ENCODE measurements at regions not wholly inside any gene's neighbourhood (a gene's known extent, or its start where the extent isn't known, plus 50 kb on each side); places are given as distances from the start of the nearest gene placed in this dataset.
"Not testable (repeated sequence)": the region's sequence is repeated elsewhere in the genome, so short reads cannot be mapped to it uniquely, and the experiment has no call there.

DNA sequence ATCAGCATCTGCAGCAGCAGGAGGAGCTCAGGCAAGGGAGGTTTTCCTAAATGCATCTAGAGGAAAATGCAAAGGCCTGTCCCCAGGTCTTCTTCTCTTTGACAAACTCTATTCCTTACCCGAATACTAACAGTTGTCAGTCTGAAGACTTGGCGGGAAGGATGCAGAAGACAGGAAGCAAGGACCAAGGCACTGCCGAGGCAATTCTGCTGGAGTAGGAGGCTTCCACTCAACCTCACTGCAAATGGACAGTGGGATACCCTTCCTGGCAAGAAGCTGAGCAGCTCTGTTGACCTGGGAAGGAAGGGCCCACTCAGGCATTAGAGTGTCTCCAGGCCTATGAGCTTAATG lies 373.0 kb downstream of the CCSER2 start:
- no peak for DNase-seq (ENCODE audit: low spot score)

DNA sequence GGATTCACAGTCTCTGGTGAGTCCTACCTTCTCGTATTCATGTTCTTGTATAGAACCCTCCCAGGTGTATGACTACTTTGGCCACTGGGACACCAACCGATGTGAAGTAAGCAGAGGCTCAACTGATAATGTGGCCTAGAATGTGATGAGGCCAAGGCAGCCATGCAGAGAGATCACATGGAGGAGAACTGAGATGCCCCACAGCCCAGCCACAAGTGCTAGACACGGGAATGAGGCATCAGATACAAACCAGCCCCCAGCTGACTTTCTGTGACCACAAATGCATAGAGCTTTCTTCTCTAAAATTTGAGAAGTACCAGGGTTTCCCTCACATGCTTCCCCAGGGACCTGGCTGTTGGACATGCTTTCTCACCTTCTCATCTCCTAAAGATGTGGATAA lies 375.7 kb downstream of the CCSER2 start:
- no peak for DNase-seq (ENCODE audit: low spot score)

DNA sequence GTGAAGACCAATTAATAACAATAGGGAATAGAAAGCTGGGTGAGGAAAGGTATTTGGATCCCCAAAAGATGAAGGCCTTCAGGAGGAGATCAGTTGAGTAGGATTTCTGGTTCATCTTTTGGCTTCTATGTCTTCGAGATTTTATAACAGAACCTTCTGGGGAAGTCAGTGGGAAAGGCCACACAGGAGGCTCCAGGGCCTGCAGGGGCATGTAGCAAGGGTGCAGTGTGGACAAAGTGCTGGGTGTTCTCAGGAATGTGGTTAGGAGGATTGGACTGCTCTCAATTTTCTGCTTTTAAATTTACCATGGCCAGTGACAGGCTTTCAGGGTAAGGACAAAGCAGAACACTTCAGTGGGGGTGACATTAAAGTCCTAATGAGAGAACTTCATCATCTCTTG lies 378.0 kb downstream of the CCSER2 start:
- DNase-seq (ENCODE audit: low spot score): no peak

DNA sequence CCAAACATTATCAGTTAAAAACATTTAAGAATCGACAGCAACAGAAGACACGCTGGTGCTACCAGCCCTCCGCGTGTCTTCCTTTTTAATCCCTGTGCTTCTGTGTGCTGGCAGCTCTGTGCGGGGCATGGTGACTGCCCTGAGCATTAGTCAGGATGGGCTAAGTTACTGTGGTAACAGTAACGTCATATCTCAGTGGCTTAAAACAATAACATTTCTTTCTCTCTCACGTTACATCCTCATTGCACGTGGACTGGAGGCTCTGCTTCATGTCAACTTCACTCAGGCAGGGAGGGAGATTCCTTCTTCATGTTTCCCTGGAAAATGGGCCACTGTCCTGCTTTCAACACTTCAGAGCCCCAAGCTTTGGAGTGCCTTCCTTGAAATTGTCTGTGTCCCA lies 378.5 kb downstream of the CCSER2 start:
- DNase-seq (ENCODE audit: low spot score): no peak

DNA sequence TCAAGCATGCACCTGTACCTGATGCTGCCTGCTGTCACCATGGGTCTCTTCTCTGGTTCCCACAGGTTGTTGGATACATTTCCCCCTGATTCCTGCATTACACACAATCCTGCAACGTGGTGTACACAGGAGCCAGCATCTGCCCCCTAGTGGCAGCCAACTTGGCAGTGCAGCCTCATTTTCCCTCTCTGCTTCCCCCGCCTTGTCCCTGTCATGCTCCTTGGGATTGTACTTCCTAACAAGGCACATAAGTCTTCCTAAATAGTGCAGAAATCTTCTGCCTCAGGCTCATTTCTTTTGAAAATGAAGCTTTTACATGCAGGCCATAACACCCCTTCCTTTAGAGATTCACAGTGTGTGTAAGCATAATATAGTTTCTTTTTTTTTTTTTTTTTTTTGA lies 387.5 kb downstream of the CCSER2 start:
- DNase-seq (ENCODE audit: low spot score): no peak

DNA sequence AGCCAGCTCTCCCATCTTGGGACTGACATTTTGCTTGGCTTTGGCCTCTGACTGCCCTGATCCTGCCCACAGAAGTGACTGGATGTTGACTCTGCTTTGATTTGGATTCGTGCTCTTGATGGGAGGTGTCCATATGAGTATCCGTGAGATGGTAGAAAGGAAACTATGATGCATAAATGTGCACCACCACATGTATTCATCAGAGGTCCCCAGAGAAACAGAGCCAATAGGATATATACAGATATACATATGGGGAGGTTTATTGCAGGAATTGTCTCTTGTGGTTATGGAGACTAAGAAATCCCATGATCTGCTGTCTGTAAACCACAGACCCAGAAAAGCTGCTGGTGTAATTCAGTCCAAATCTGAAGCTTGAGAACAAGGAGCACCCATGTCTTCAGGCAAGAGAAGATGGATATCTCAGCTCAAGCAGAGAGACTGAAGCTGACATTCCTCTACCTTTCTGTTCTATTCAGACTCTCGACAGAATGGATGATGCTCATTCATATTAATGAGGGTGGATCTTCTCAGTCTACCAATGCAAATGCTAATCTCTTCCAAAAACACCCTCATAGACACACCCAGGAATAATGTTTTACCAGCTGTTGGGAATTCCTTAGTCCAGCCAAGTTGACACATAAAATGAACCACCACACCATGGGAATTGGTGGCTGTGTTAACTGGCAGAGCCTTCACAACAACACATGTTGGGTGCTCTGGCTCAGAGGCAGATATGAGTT lies 390.7 kb downstream of the CCSER2 start:
- no peak for DNase-seq (ENCODE audit: low spot score)

DNA sequence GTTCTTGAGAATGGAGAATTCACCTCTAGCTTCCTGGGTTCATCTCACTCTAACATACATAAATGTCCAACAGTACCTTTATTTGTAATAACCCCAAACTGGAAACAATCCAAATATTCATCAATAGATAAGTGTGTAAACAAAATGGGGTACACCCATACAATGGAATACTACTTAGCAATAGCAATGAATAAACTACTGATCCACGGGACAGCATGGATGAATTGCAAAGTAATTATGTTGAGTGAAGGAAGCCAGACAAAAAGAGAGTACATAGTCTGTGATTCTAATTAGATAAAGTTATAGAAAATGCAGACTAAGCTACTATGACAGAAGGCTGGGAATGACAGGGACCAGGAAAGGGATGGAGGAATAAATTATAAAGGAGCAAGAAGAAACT lies 391.3 kb downstream of the CCSER2 start:
- no peak for DNase-seq (ENCODE audit: low spot score)

DNA sequence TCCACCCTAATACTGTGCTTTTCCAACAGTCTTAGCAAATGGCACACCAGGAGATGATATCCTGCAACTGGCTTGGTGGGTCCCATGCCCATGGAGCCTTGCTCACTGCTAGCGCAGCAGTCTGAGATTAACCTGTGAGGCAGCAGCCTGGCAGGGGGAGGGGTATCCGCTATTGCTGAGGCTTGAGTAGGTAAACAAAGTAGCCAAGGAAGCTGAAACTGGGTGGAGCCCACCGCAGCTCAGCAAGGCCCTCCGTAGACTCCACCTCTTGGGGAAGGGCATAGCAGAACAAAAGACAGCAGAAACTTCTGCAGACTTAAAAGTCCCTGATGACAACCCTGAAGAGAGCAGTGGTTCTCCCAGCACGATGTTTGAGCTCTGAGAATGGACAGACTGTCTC lies 399.0 kb downstream of the CCSER2 start:
- DNase-seq (ENCODE audit: low spot score): no peak

DNA sequence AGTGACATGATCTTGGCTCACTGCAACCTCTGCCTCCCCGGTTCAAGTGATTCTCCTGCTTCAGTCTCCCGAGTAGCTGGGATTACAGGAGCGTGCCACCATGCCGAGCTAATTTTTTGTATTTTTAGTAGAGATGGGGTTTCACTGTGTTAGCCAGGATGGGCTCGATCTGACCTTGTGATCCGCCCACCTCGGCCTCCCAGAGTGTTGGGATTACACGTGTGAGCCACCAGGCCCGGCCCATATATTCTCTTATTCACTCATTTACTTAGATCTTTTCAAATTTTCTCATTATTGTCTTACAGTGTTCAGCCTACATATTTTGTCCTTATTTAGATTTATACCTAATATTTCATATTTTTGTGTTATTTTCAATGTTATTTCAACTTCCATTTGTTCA lies 410.7 kb downstream of the CCSER2 start:
- DNase-seq (ENCODE audit: low spot score): not testable (repeated sequence)

DNA sequence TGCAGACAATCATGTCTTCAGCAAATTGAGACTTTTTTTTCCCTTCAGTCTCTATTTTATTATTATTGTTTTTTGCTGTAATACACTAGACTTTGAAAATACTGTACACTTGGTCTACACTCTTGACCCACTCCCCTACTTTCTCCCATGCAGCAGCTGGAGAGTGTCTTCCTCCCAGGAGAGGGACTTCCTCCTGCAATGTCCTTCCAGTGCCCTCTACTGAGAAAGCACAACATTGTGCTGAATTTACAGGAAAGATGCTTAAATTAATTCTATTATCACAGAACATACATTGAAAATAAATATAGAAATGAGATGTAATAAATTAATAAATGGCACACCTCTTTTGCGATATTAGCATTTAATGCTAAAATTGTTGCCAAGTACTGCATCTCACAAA lies 411.3 kb downstream of the CCSER2 start:
- no peak for DNase-seq (ENCODE audit: low spot score)

DNA sequence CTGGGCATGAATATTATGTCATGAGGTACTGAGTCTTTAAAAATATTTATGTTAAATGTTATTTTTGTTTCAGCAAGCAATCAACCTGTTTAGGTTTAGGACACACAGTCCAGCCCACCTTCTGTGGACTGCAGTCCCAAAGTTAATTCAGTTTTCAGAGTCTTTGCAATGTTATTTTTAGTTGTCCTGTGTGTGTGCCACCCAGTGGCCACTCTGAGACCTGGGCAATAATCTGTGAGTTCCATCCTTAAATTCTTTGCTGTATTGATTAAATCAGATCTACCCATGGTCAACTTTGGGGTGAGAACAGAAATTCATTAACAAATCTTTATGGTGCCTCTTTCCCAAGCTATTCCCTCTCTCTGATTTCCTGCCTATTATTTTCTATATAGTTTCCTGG lies 415.1 kb downstream of the CCSER2 start:
- DNase-seq (ENCODE audit: low spot score): no peak

DNA sequence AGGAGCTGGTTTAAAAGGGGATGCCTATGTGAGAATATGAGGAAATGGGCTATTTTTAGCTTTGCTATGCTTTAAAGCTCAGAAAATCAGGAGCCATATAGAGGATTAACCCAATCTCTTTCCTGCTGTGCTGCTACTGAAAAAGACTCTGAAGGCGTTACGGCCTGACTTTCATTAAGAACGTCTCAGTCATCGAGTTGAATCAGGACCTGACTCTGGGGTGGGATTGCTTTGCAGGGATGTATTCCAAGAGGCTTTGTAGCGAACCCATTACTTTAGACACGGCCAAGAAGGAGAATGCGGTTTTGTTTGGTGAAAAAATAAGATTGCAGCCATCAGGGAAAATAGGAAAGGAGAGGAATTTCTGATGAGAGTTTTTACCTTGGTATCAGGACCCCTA lies 426.9 kb downstream of the CCSER2 start:
- DNase-seq (ENCODE audit: low spot score): no peak

DNA sequence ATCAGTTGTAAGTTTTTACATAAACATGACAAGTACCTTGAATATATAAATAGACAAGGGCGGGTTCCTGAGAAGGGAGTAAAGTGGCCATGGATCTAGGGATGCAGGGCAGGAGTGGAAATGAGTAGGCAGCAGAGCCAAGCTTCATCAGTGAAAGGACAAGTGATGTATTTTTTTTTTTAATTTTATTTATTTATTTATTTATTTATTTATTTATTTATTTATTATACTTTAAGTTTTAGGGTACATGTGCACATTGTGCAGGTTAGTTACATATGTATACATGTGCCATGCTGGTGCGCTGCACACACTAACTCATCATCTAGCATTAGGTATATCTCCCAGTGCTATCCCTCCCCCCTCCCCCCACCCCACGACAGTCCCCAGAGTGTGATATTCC lies 428.3 kb downstream of the CCSER2 start:
- DNase-seq (ENCODE audit: low spot score): not testable (repeated sequence)

DNA sequence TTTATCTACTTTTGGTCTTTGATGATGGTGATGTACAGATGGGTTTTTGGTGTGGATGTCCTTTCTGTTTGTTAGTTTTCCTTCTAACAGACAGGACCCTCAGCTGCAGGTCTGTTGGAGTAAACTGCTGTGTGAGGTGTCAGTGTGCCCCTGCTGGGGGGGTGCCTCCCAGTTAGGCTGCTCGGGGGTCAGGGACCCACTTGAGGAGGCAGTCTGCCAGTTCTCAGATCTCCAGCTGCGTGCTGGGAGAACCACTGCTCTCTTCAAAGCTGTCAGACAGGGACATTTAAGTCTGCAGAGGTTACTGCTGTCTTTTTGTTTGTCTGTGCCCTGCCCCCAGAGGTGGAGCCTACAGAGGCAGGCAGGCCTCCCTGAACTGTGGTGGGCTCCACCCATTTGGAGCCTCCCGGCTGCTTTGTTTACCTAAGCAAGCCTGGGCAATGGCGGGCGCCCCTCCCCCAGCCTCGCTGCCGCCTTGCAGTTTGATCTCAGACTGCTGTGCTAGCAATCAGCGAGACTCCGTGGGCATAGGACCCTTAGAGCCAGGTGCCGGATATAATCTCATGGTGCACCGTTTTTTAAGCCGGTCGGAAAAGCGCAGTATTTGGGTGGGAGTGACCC lies 433.7 kb downstream of the CCSER2 start:
- not testable (repeated sequence) for DNase-seq (ENCODE audit: low spot score)

DNA sequence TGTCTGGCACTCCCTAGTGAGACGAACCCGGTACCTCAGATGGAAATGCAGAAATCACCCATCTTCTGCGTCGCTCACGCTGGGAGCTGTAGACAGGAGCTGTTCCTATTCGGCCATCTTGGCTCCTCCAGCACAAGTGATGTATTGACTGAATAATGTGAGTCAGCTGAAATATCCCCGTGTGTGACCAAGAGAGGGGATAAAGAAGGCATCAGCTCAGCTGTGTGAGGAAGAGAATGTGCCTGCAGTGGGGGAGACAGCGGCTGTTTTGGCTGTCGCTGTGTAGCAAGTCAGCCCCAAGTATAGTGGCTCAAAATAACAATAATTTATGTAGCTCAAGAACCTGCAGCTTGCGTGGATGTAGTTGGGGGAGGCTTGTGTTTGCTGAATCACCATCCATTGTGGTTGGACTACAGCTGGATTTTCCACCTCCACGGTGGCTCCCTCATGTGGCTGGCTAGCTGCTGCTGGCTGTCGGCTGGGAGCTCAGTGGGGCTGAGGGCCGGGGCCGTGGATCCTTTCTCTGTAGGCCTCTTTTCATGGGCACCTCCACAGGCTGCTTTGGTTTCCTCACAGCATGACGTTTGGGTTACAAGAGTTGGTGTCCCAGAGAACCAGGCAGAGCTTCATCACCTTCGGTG lies 434.5 kb downstream of the CCSER2 start:
- DNase-seq (ENCODE audit: low spot score): no peak

DNA sequence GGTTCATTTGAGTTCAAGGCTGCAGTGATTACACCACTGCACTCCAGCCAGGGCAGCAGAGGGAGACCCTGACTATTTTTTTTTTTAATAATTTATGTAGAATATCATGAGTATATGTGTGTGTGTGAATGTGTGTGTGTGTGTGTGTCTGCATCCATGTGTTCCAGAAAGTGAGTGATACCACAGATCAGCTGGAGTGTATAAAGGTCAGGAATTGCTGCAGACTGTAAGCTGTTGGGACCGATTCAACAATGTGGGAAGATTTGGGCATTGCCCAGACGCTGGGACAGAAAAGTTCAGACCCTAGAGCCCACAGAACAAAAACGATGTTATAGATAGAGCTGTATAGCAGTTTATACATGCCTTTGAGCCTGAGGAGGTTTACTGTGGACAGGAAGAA lies 435.6 kb downstream of the CCSER2 start:
- no peak for DNase-seq (ENCODE audit: low spot score)

DNA sequence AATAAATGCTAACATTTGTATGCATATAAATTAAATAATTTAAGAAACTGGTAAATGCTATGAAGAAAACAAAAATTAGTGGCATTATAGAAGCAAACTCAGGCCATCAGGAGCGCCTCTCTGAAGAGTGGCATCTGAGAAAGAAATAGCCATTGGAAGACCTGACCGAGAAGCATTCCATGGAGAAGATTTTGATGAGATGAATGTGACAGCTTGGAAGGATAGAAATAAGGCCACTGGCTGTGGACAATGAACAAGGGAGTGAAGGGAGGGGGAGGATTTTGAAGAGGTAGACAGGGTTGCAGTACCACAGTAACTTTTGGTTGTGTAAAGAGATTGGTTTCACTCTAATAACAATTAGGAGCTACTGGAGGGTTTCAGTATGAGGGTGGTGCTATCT lies 436.7 kb downstream of the CCSER2 start:
- no peak for DNase-seq (ENCODE audit: low spot score)

DNA sequence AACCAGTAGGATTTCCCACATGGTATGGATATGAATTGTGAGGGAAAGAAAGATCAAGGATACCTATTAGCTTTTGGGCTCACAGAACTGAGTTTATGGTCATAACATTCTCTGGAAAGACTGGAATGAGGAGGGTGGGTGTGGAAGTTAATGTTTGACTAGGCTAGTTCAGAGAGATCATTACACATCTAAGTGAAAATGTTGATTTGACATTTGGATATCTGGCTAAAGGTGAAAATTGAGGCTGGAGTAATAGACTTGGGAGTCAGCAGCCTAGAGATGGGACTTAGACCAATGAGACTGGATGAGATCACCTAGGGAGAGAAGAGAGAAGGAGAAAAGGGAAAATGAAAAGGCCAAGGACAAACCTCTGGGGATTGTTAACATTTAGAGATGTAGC lies 437.3 kb downstream of the CCSER2 start:
- no peak for DNase-seq (ENCODE audit: low spot score)

DNA sequence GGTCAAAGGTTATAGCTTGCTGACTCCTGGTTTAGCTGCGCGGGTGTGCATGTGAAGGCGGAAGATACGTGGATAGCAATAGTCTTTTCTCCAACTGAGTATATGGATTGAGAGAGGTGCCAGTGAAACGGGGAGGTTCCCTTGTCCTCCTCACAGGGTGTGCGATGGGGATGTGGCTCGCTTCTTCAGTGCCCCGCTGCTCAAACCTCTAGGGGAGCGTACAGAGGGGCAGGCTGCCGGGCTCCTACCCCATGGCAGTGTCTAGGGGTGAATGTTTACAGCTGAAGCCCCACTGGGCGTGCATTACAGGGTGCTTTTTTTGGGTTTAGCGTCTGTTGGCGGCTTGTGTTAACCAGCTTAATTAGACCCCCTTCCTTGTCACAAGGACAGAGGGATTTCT lies 438.5 kb downstream of the CCSER2 start:
- DNase-seq (ENCODE audit: low spot score): no peak

DNA sequence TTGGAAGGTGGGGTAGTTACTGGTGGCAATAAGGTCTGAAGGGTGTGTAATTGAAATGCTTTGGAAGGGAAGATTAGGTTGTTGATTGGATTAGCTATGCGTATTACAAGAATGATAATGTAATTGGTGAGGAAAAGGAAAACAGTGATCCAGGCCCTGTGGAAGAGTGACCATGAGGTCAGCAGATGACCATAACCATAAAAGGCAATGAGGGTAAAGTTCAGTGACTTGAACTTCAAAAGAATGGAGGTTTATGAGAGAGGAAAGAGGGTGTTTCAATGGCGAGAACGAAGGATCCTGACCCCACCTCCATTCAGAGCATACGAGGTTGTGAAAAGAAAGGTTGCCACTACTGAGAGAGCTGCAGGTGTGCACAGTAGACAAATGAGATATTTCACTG lies 439.7 kb downstream of the CCSER2 start:
- no peak for DNase-seq (ENCODE audit: low spot score)

DNA sequence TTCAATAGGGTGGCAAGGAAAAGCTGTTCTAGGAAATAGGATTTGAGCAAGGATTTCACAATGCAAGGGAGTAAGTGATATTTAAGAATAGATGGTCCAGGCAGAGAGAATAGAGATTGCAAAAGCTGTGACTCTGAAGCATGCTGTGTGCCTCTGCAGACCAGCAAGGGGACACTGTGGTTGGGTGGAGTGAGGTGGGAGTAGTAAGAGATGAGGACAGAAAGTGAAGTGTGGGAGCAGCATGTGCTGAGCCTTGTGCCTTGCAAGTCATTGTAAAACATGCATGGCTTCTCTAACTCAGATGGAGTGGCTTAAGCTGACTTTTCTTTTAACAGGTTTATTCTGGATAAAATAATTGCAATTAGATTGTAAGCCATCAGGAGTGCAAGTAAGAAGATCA lies 442.4 kb downstream of the CCSER2 start:
- no peak for DNase-seq (ENCODE audit: low spot score)

DNA sequence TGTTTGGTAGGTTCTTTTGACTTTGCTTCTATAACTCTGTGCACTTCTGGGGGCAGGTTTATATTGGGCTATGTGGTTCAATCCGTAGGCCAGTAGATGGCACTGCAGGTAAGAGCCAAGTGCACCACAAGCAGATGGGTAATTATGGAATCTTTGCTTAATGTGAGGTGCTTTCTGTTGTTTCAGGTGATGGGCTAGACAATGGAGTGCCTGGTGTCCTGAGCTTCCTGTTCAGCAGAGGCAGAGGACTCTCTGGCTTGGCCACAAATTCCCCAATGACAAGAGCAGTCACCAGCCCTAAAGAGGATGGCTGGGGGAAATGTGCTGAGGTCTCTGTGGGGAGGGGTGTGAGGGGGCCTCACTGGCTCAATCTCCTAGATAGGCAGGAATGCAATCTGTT lies 455.0 kb downstream of the CCSER2 start:
- no peak for DNase-seq (ENCODE audit: low spot score)

DNA sequence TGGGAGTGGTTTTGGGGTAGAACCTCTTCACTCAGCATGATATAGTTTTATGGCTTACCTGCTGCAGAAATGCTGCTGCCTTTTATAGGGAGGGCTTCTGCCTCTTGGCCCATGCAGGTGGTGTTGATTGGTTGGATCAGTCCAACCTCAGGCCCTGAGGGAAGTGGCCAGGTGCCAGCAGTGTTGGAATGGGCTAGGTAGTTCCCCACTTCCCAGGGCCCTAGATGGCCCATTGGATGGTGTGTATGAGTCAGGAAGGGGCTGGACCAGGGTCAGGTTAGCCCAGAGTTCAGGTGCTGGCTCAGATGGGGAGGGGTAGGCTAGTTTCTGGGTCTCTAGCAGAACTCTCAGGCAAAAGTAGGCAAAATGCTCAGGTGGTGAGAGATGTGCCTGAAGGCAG lies 455.5 kb downstream of the CCSER2 start:
- DNase-seq (ENCODE audit: low spot score): no peak

DNA sequence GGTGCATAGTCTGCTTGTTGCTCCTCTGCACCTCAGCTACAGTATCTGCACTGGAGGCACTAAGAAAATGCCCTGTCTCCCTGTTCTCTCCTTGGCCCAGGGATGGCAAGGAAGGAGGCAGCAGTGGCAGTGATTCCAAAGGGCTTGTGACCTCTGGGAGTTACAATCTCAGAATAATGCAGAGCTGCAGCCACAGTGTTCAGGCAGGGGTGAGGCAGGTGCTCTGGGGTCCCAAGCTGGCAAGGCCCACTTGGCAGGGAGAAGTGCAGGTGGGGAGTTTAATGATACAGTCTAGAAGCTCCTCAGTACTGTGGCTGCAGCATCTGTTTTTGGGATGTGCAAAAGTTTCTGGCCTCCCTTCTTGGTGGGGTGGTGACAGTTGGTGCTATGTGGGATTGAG lies 456.4 kb downstream of the CCSER2 start:
- no peak for DNase-seq (ENCODE audit: low spot score)

Measured in AG08395 (cell line).